Fibroblast of mammary gland (primary cell): ENCODE measurements at regions not wholly inside any gene's neighbourhood (a gene's known extent, or its start where the extent isn't known, plus 50 kb on each side); places are given as distances from the start of the nearest gene placed in this dataset.

Experiments used
- DNase-seq: peaks from one replicate; pipeline ENCODE4 v3.0.0-alpha.2; 2010; ENCODE audit warnings: low read depth
- H3K4me3 ChIP-seq: 2 replicates; pipeline ENCODE4 v1.5.1; 2011; ENCODE audit warnings: low read depth, mild to moderate bottlenecking, low read length, moderate library complexity; ENCODE audit not compliant: control insufficient read depth
- TF ChIP-seq, protein P1 (sequence below): conservative IDR thresholded peaks from 2 replicates; pipeline ENCODE4 v1.5.1; 2011; ENCODE audit warnings: low read depth, low read length, inconsistent platforms; ENCODE audit not compliant: control insufficient read depth, insufficient read depth

DNA sequence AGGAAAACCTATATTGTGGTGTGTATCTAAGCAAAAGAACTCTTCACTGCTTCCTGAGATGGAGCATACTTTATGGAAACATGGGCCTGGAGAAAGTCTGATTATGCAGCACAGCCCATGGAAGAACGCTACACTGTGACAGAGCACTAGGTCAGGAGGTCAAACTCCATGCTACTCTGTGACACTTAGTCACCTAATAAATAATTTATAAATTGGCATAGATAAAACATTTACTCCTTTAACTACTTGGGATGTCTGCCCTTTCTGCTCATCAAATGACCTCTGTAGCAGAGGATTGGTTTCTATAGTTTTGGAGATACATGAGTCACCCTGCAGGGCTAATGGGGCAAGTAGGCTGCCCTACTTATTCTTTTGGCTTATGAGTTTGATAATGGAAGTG is 134.7 kb upstream of the BANK1 start:
- H3K4me3 ChIP-seq = no peak overlapping the region
- TF ChIP-seq, protein P1, sequence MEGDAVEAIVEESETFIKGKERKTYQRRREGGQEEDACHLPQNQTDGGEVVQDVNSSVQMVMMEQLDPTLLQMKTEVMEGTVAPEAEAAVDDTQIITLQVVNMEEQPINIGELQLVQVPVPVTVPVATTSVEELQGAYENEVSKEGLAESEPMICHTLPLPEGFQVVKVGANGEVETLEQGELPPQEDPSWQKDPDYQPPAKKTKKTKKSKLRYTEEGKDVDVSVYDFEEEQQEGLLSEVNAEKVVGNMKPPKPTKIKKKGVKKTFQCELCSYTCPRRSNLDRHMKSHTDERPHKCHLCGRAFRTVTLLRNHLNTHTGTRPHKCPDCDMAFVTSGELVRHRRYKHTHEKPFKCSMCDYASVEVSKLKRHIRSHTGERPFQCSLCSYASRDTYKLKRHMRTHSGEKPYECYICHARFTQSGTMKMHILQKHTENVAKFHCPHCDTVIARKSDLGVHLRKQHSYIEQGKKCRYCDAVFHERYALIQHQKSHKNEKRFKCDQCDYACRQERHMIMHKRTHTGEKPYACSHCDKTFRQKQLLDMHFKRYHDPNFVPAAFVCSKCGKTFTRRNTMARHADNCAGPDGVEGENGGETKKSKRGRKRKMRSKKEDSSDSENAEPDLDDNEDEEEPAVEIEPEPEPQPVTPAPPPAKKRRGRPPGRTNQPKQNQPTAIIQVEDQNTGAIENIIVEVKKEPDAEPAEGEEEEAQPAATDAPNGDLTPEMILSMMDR = no peak
- no peak for DNase-seq

DNA sequence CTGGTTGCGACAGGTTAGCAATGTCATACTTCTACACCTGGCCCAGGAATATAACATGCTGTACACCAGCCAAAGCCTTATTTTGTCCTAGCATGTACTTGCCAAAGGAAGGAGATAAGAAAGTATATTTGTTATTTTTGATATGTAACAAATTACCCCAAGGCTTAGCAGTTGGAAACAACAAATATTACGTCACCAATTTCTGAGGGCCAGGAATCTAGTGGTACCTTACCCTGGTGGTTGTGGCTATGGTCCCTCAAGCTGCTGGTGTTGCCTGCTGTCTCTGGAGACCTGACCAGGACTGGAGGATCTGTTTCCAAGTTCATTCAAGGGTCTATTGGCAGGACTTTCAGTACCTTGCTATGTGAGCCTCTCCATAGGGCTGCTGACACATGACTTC is 135.5 kb upstream of the BANK1 start:
- TF ChIP-seq, protein P1 = no peak
- H3K4me3 ChIP-seq = no peak overlapping the region
- no peak for DNase-seq

DNA sequence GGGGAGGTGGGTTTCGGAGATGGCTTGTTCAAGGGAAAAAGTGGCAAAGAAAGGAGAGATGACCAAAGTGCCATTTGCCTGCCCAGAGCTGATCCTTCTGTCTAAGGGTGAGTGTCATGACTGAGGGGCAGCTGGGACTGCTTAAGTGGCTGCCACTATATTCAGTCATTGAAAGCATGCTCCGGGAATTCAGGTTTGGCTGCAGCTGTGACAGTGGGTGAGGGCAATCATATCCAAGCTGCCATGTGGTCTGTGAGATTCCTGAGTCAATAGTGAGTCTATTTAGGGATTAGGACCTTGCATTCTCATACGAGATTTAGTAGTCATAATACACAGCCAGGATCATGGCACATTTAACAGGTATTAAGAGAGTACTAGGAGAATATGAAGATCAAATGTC is 138.8 kb upstream of the BANK1 start:
- TF ChIP-seq, protein P1 = no peak
- DNase-seq = no peak
- H3K4me3 ChIP-seq = no peak overlapping the region

DNA sequence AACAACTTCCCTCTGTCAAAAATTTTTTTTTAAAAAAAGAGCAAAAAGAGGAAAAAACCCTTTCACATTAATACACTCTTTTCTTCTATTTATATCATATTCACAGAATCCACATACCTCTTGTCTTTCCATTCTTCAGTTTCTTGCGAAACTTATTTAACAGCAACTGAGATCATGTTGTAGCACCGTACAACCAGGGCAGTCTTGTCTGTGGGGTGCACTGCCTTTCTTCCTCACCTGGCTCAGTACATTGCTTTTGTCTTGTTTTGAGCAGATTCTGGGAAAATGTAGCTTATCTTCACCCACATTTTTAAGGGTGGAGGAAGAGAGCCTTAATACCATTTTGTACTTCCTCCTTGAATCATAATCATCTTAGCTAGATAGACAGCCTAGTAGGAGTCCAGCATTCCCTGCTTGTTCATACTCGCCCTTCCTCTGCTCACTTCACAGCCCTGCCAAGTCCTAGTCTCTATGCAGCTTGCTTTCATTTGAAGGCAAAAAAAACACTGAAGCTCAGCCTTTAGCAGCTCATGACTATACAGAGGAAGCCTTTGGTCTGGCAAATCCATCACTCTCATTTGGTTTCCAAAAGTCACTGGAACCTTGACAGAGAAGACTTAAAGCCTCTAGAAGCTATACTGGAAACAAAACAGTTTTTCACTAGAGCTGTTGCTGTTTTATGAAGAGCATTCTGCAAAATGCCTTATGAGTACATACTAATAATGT is 140.6 kb upstream of the BANK1 start:
- DNase-seq = no peak
- H3K4me3 ChIP-seq = no peak overlapping the region
- TF ChIP-seq, protein P1 = no peak

DNA sequence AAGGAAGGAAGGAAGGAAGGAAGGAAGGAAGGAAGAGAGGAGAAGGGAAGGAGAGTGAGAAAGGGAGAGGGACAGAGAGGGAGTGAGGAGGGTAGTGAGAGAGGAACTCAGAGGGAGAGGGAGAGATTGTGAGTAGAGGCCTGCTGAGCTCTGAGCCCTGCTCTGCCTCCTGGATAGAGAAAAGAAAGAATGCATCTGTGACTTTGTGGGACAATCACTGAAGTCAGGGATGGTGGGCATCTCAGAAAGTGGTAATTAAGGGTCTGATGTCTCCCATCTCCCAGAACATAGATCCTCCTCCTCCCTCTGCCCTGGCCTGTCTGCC is 142.9 kb upstream of the BANK1 start:
- TF ChIP-seq, protein P1 = no peak
- no peak for DNase-seq

DNA sequence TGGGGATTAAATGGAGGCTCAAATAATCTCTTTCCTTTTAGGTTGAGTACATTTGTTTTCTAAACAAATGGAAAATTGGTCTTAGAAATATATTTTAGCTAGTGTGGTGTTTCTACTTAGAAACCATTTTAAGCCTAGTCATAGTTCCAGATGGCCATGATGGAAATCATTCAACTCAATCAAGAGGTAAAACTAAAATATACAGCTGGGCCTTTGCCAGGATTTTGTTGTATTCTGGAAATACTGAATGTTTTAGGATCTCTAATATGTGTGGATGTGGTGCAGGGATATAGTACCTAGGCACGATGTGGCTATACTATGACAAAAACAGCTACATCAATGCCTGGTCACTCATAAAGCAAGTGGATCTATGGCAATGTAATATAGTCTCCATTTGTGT is 146.0 kb upstream of the BANK1 start:
- no peak overlapping the region for H3K4me3 ChIP-seq
- TF ChIP-seq, protein P1 = no peak
- no peak for DNase-seq

More for the DNA sequence above, 142.9 kb upstream of the BANK1 start:
- no peak overlapping the region for H3K4me3 ChIP-seq
